Frontal cortex (tissue), 3 donors: ENCODE measurements at regions not wholly inside any gene's neighbourhood (a gene's known extent, or its start where the extent isn't known, plus 50 kb on each side); places are given as distances from the start of the nearest gene placed in this dataset.
"Not testable (repeated sequence)": the region's sequence is repeated elsewhere in the genome, so short reads cannot be mapped to it uniquely, and the experiment has no call there.

Experiments used
- DNase-seq, 2 donors: peaks; one replicate each; pipeline ENCODE4 v3.0.0; 2012; ENCODE audit warnings: low spot score in 2 of 2
- FAIRE-seq: peaks from 2 replicates; lab custom pipeline; 2012; peaks lifted over from hg19 to GRCh38; lab: Jason Lieb, UNC
- donor health status: control.
- donor health status: control.
- donor health status: control.

- FAIRE-seq, DNase-seq: not testable (repeated sequence)
Observed at GRCh38 chr16:29195116-29195872, 210.4 kb downstream of the LAT start.

- not testable (repeated sequence) for FAIRE-seq, DNase-seq
Observed at GRCh38 chr16:29194185-29194844, 209.5 kb downstream of the LAT start.

GRCh38 chr16:29193634-29194033, 208.8 kb downstream of the LAT start:
- not testable (repeated sequence) for FAIRE-seq, DNase-seq

GRCh38 chr16:29193248-29193574, 208.4 kb downstream of the LAT start:
- DNase-seq, FAIRE-seq: not testable (repeated sequence)

GRCh38 chr16:29192329-29193247, 207.7 kb downstream of the LAT start:
- DNase-seq (no peak), FAIRE-seq (no peak)

- not testable (repeated sequence) for DNase-seq, FAIRE-seq
Observed at GRCh38 chr16:29191636-29192180, 206.9 kb downstream of the LAT start.

- FAIRE-seq, result not testable (repeated sequence)
Observed at GRCh38 chr16:29190553-29191431, 205.9 kb downstream of the LAT start.

GRCh38 chr16:29188806-29189205, 204.0 kb downstream of the LAT start:
- not testable (repeated sequence) for FAIRE-seq, DNase-seq

More at GRCh38 chr16:29190553-29191431, 205.9 kb downstream of the LAT start:
- DNase-seq, result not testable (repeated sequence)

GRCh38 chr16:29186306-29187220, 201.7 kb downstream of the LAT start:
- not testable (repeated sequence) for FAIRE-seq, DNase-seq

- not testable (repeated sequence) for DNase-seq, FAIRE-seq
Observed at GRCh38 chr16:29185872-29186271, 201.0 kb downstream of the LAT start.

GRCh38 chr16:29184738-29185438, 200.0 kb downstream of the LAT start:
- not testable (repeated sequence) for DNase-seq, FAIRE-seq

- not testable (repeated sequence) for FAIRE-seq, DNase-seq
Observed at GRCh38 chr16:29182940-29183868, 198.4 kb downstream of the LAT start.

- no peak for FAIRE-seq
- no peak for DNase-seq
Observed at GRCh38 chr16:29182501-29182900, 197.6 kb downstream of the LAT start.

- not testable (repeated sequence) for FAIRE-seq, DNase-seq
Observed at GRCh38 chr16:29181921-29182411, 197.1 kb downstream of the LAT start.

- not testable (repeated sequence) for DNase-seq, FAIRE-seq
Observed at GRCh38 chr16:29181254-29181780, 196.5 kb downstream of the LAT start.

GRCh38 chr16:29180206-29180600, 195.4 kb downstream of the LAT start:
- not testable (repeated sequence) for FAIRE-seq, DNase-seq
